ENCODE measurements at regions not wholly inside any gene's neighbourhood (a gene's known extent, or its start where the extent isn't known, plus 50 kb on each side); places are given as distances from the start of the nearest gene placed in this dataset.

- no peak overlapping the region for H3K27ac ChIP-seq
- no peaks in the 10 kb centered on the region for H3K36me3 ChIP-seq
- no peaks in the 10 kb centered on the region for H3K27me3 ChIP-seq
- no peak for TF ChIP-seq CTCF (IDR thresholded peaks at IDR 0.05)
- TF ChIP-seq POLR2AphosphoS5 (IDR thresholded peaks at IDR 0.05), result no peak
- H3K4me1 ChIP-seq, result no peaks in the 10 kb centered on the region
- no peak for DNase-seq (ENCODE audit: low spot score in 2 of 2)
- intact Hi-C loops (cut with DNase I; ENCODE audit: low total_unique reads), result no loop called here
- no peak overlapping the region for H3K4me3 ChIP-seq
- no peaks in the 10 kb centered on the region for H3K9me3 ChIP-seq
These were observed 173.1 kb upstream of the VCX3A start for GRCh38 chrX:6708041-6708440.

GRCh38 chrX:6707497-6707896 lies 172.6 kb upstream of the VCX3A start:
- Histone ChIP-seq H3K9me3 (no peaks in the 10 kb centered on the region), H3K4me1 (no peaks in the 10 kb centered on the region), H3K4me3 (no peak overlapping the region), H3K27me3 (no peaks in the 10 kb centered on the region), H3K36me3 (no peaks in the 10 kb centered on the region), H3K27ac (no peak overlapping the region)
- TF ChIP-seq CTCF (IDR thresholded peaks at IDR 0.05), result no peak
- TF ChIP-seq POLR2AphosphoS5 (IDR thresholded peaks at IDR 0.05), result no peak
- no peak for TF ChIP-seq POLR2A (IDR thresholded peaks at IDR 0.05)
- intact Hi-C loops (cut with DNase I; ENCODE audit: low total_unique reads), result no loop called here
- DNase-seq (ENCODE audit: low spot score in 2 of 2), result no peak

- no peaks in the 10 kb centered on the region for H3K36me3 ChIP-seq
- H3K4me1 ChIP-seq, result no peaks in the 10 kb centered on the region
- no peaks in the 10 kb centered on the region for H3K9me3 ChIP-seq
- intact Hi-C loops (cut with DNase I; ENCODE audit: low total_unique reads), result no loop called here
- TF ChIP-seq POLR2AphosphoS5 (IDR thresholded peaks at IDR 0.05) (no peak), CTCF (IDR thresholded peaks at IDR 0.05) (no peak), POLR2A (IDR thresholded peaks at IDR 0.05) (no peak)
- no peak overlapping the region for H3K4me3 ChIP-seq
- DNase-seq (ENCODE audit: low spot score in 2 of 2), result no peak
- H3K27ac ChIP-seq, result no peak overlapping the region
- no peaks in the 10 kb centered on the region for H3K27me3 ChIP-seq
These were observed 166.2 kb upstream of the VCX3A start for GRCh38 chrX:6701085-6701484.

GRCh38 chrX:6695717-6696116 lies 160.8 kb upstream of the VCX3A start:
- H3K4me3 ChIP-seq, result no peak overlapping the region
- H3K27ac ChIP-seq, result no peak overlapping the region
- DNase-seq (ENCODE audit: low spot score in 2 of 2), result no peak
- H3K36me3 ChIP-seq, result no peaks in the 10 kb centered on the region
- no peak for TF ChIP-seq POLR2A (IDR thresholded peaks at IDR 0.05)
- no peak for TF ChIP-seq CTCF (IDR thresholded peaks at IDR 0.05)
- TF ChIP-seq POLR2AphosphoS5 (IDR thresholded peaks at IDR 0.05), result no peak
- no peaks in the 10 kb centered on the region for H3K27me3 ChIP-seq
- H3K9me3 ChIP-seq, result peaks cover 0 to under 1% of the 10 kb centered on the region in 2 donors
- H3K4me1 ChIP-seq, result no peaks in the 10 kb centered on the region
- intact Hi-C loops (cut with DNase I; ENCODE audit: low total_unique reads), result no loop called here

GRCh38 chrX:6694977-6695376 lies 160.1 kb upstream of the VCX3A start:
- no peak for TF ChIP-seq POLR2AphosphoS5 (IDR thresholded peaks at IDR 0.05)
- TF ChIP-seq POLR2A (IDR thresholded peaks at IDR 0.05), result no peak
- no peak for TF ChIP-seq CTCF (IDR thresholded peaks at IDR 0.05)
- Histone ChIP-seq H3K27me3 (no peaks in the 10 kb centered on the region), H3K4me3 (no peak overlapping the region), H3K36me3 (no peaks in the 10 kb centered on the region), H3K4me1 (no peaks in the 10 kb centered on the region), H3K9me3 (peaks cover 0 to 4% of the 10 kb centered on the region in 2 donors), H3K27ac (no peak overlapping the region)
- no peak for DNase-seq (ENCODE audit: low spot score in 2 of 2)
- intact Hi-C loops (cut with DNase I; ENCODE audit: low total_unique reads), result no loop called here
